ENCODE measurements at regions not wholly inside any gene's neighbourhood (a gene's known extent, or its start where the extent isn't known, plus 50 kb on each side); places are given as distances from the start of the nearest gene placed in this dataset.

- WGBS (ENCODE audit: insufficient coverage, low lambda C conversion rate) = no CpG with 5 or more reads among the region's 2 CpGs
- no peak for DNase-seq
Observed at GRCh38 chr21:15397258-15397657, 332.5 kb upstream of the NRIP1 start.

GRCh38 chr21:15400905-15401304, 328.9 kb upstream of the USP25 start:
- Histone ChIP-seq H3K27ac (ENCODE audit: low read length) (no peak overlapping the region), H3K27me3 (ENCODE audit: control insufficient read depth, insufficient read depth, low read length) (no peaks in the 10 kb centered on the region), H3K36me3 (ENCODE audit: control insufficient read depth, insufficient read depth, low read length) (no peaks in the 10 kb centered on the region), H3K4me3 (ENCODE audit: low read length) (no peak overlapping the region), H3K4me1 (ENCODE audit: control insufficient read depth, insufficient read depth, low read length) (no peaks in the 10 kb centered on the region), H3K9me3 (ENCODE audit: control insufficient read depth, low read depth, low read length) (peaks cover 4% of the 10 kb centered on the region)
- DNase-seq = no peak
- no CpG with 5 or more reads among the region's 1 CpG for WGBS (ENCODE audit: insufficient coverage, low lambda C conversion rate)

More at GRCh38 chr21:15397258-15397657, 332.5 kb upstream of the NRIP1 start:
- Histone ChIP-seq H3K4me3 (ENCODE audit: low read length) (no peak overlapping the region), H3K4me1 (ENCODE audit: control insufficient read depth, insufficient read depth, low read length) (no peaks in the 10 kb centered on the region), H3K9me3 (ENCODE audit: control insufficient read depth, low read depth, low read length) (peaks cover 4% of the 10 kb centered on the region), H3K27me3 (ENCODE audit: control insufficient read depth, insufficient read depth, low read length) (no peaks in the 10 kb centered on the region), H3K36me3 (ENCODE audit: control insufficient read depth, insufficient read depth, low read length) (no peaks in the 10 kb centered on the region), H3K27ac (ENCODE audit: low read length) (no peak overlapping the region)

GRCh38 chr21:15401331-15401730, 328.5 kb upstream of the USP25 start:
- no peaks in the 10 kb centered on the region for H3K36me3 ChIP-seq (ENCODE audit: control insufficient read depth, insufficient read depth, low read length)
- no peak overlapping the region for H3K27ac ChIP-seq (ENCODE audit: low read length)
- H3K27me3 ChIP-seq (ENCODE audit: control insufficient read depth, insufficient read depth, low read length) = no peaks in the 10 kb centered on the region
- WGBS (ENCODE audit: insufficient coverage, low lambda C conversion rate) = no CpG with 5 or more reads among the region's 4 CpGs
- H3K4me1 ChIP-seq (ENCODE audit: control insufficient read depth, insufficient read depth, low read length) = no peaks in the 10 kb centered on the region
- no peak for DNase-seq
- H3K9me3 ChIP-seq (ENCODE audit: control insufficient read depth, low read depth, low read length) = peaks cover 4% of the 10 kb centered on the region
- H3K4me3 ChIP-seq (ENCODE audit: low read length) = no peak overlapping the region

GRCh38 chr21:15405214-15405613, 324.6 kb upstream of the USP25 start:
- no peaks in the 10 kb centered on the region for H3K36me3 ChIP-seq (ENCODE audit: control insufficient read depth, insufficient read depth, low read length)
- no peaks in the 10 kb centered on the region for H3K27me3 ChIP-seq (ENCODE audit: control insufficient read depth, insufficient read depth, low read length)
- no peak for DNase-seq
- no peak overlapping the region for H3K27ac ChIP-seq (ENCODE audit: low read length)
- H3K9me3 ChIP-seq (ENCODE audit: control insufficient read depth, low read depth, low read length) = no peaks in the 10 kb centered on the region
- no peak overlapping the region for H3K4me3 ChIP-seq (ENCODE audit: low read length)
- no peaks in the 10 kb centered on the region for H3K4me1 ChIP-seq (ENCODE audit: control insufficient read depth, insufficient read depth, low read length)

GRCh38 chr21:15406791-15407190, 323.0 kb upstream of the USP25 start:
- H3K36me3 ChIP-seq (ENCODE audit: control insufficient read depth, insufficient read depth, low read length) = no peaks in the 10 kb centered on the region
- H3K4me3 ChIP-seq (ENCODE audit: low read length) = no peak overlapping the region
- H3K4me1 ChIP-seq (ENCODE audit: control insufficient read depth, insufficient read depth, low read length) = no peaks in the 10 kb centered on the region
- H3K27ac ChIP-seq (ENCODE audit: low read length) = no peak overlapping the region
- H3K9me3 ChIP-seq (ENCODE audit: control insufficient read depth, low read depth, low read length) = no peaks in the 10 kb centered on the region
- no CpG with 5 or more reads among the region's 4 CpGs for WGBS (ENCODE audit: insufficient coverage, low lambda C conversion rate)
- H3K27me3 ChIP-seq (ENCODE audit: control insufficient read depth, insufficient read depth, low read length) = no peaks in the 10 kb centered on the region
- no peak for DNase-seq

GRCh38 chr21:15407585-15407984, 322.2 kb upstream of the USP25 start:
- no peaks in the 10 kb centered on the region for H3K36me3 ChIP-seq (ENCODE audit: control insufficient read depth, insufficient read depth, low read length)
- no peak for DNase-seq
- no peaks in the 10 kb centered on the region for H3K4me1 ChIP-seq (ENCODE audit: control insufficient read depth, insufficient read depth, low read length)
- no peak overlapping the region for H3K27ac ChIP-seq (ENCODE audit: low read length)
- H3K9me3 ChIP-seq (ENCODE audit: control insufficient read depth, low read depth, low read length) = no peaks in the 10 kb centered on the region
- no peaks in the 10 kb centered on the region for H3K27me3 ChIP-seq (ENCODE audit: control insufficient read depth, insufficient read depth, low read length)
- WGBS (ENCODE audit: insufficient coverage, low lambda C conversion rate) = no CpG with 5 or more reads among the region's 5 CpGs
- no peak overlapping the region for H3K4me3 ChIP-seq (ENCODE audit: low read length)

- no peaks in the 10 kb centered on the region for H3K27me3 ChIP-seq (ENCODE audit: control insufficient read depth, insufficient read depth, low read length)
- H3K4me3 ChIP-seq (ENCODE audit: low read length) = no peak overlapping the region
- H3K27ac ChIP-seq (ENCODE audit: low read length) = no peak overlapping the region
- H3K9me3 ChIP-seq (ENCODE audit: control insufficient read depth, low read depth, low read length) = no peaks in the 10 kb centered on the region
- no CpG with 5 or more reads among the region's 2 CpGs for WGBS (ENCODE audit: insufficient coverage, low lambda C conversion rate)
- DNase-seq = no peak
- H3K4me1 ChIP-seq (ENCODE audit: control insufficient read depth, insufficient read depth, low read length) = no peaks in the 10 kb centered on the region
- no peaks in the 10 kb centered on the region for H3K36me3 ChIP-seq (ENCODE audit: control insufficient read depth, insufficient read depth, low read length)
Observed at GRCh38 chr21:15408089-15408488, 321.7 kb upstream of the USP25 start.

GRCh38 chr21:15409031-15409430, 320.8 kb upstream of the USP25 start:
- no peak overlapping the region for H3K27ac ChIP-seq (ENCODE audit: low read length)
- DNase-seq = no peak
- H3K4me1 ChIP-seq (ENCODE audit: control insufficient read depth, insufficient read depth, low read length) = no peaks in the 10 kb centered on the region
- WGBS (ENCODE audit: insufficient coverage, low lambda C conversion rate) = no CpG with 5 or more reads among the region's 1 CpG
- H3K27me3 ChIP-seq (ENCODE audit: control insufficient read depth, insufficient read depth, low read length) = no peaks in the 10 kb centered on the region
- no peaks in the 10 kb centered on the region for H3K9me3 ChIP-seq (ENCODE audit: control insufficient read depth, low read depth, low read length)
- no peak overlapping the region for H3K4me3 ChIP-seq (ENCODE audit: low read length)
- H3K36me3 ChIP-seq (ENCODE audit: control insufficient read depth, insufficient read depth, low read length) = no peaks in the 10 kb centered on the region

- no peaks in the 10 kb centered on the region for H3K27me3 ChIP-seq (ENCODE audit: control insufficient read depth, insufficient read depth, low read length)
- no peaks in the 10 kb centered on the region for H3K36me3 ChIP-seq (ENCODE audit: control insufficient read depth, insufficient read depth, low read length)
- no peak for DNase-seq
- no peak overlapping the region for H3K4me3 ChIP-seq (ENCODE audit: low read length)
- WGBS (ENCODE audit: insufficient coverage, low lambda C conversion rate) = no CpG with 5 or more reads among the region's 3 CpGs
- H3K27ac ChIP-seq (ENCODE audit: low read length) = no peak overlapping the region
- H3K4me1 ChIP-seq (ENCODE audit: control insufficient read depth, insufficient read depth, low read length) = peaks cover 5% of the 10 kb centered on the region
- H3K9me3 ChIP-seq (ENCODE audit: control insufficient read depth, low read depth, low read length) = no peaks in the 10 kb centered on the region
Observed at GRCh38 chr21:15410853-15411252, 318.9 kb upstream of the USP25 start.

GRCh38 chr21:15414057-15414456, 315.7 kb upstream of the USP25 start:
- Histone ChIP-seq H3K27ac (ENCODE audit: low read length) (no peak overlapping the region), H3K9me3 (ENCODE audit: control insufficient read depth, low read depth, low read length) (no peaks in the 10 kb centered on the region), H3K27me3 (ENCODE audit: control insufficient read depth, insufficient read depth, low read length) (no peaks in the 10 kb centered on the region), H3K4me3 (ENCODE audit: low read length) (no peak overlapping the region), H3K4me1 (ENCODE audit: control insufficient read depth, insufficient read depth, low read length) (peaks cover 9% of the 10 kb centered on the region), H3K36me3 (ENCODE audit: control insufficient read depth, insufficient read depth, low read length) (no peaks in the 10 kb centered on the region)
- no CpG with 5 or more reads among the region's 1 CpG for WGBS (ENCODE audit: insufficient coverage, low lambda C conversion rate)
- DNase-seq = peak in 1 of 2 donors; percentile 26

GRCh38 chr21:15415541-15416261, 314.1 kb upstream of the USP25 start:
- no peaks in the 10 kb centered on the region for H3K9me3 ChIP-seq (ENCODE audit: control insufficient read depth, low read depth, low read length)
- DNase-seq = no peak
- H3K27me3 ChIP-seq (ENCODE audit: control insufficient read depth, insufficient read depth, low read length) = no peaks in the 10 kb centered on the region
- no peaks in the 10 kb centered on the region for H3K36me3 ChIP-seq (ENCODE audit: control insufficient read depth, insufficient read depth, low read length)
- H3K4me1 ChIP-seq (ENCODE audit: control insufficient read depth, insufficient read depth, low read length) = peaks cover 9% of the 10 kb centered on the region
- no peak overlapping the region for H3K27ac ChIP-seq (ENCODE audit: low read length)
- no CpG with 5 or more reads among the region's 2 CpGs for WGBS (ENCODE audit: insufficient coverage, low lambda C conversion rate)
- H3K4me3 ChIP-seq (ENCODE audit: low read length) = no peak overlapping the region
